Gastrocnemius medialis (tissue), 4 donors: ENCODE measurements at regions not wholly inside any gene's neighbourhood (a gene's known extent, or its start where the extent isn't known, plus 50 kb on each side); places are given as distances from the start of the nearest gene placed in this dataset.
"Not testable (repeated sequence)": the region's sequence is repeated elsewhere in the genome, so short reads cannot be mapped to it uniquely, and the experiment has no call there.

Source experiments
- ATAC-seq, 2 donors: fragments of 150-250 bp; one replicate each; pipeline ENCODE4 v1.9.1; 2016
- DNase-seq, 2 donors: peaks; one replicate each; pipeline ENCODE4 v3.0.0-alpha.2; 2019
- H3K27ac ChIP-seq, 4 donors: fragments of 200-600 bp; sonication (generic); 1 replicate in 1 of 4; 2 replicates in 3 of 4; pipeline ENCODE4 v1.5.1; 2016 to 2018; ENCODE audit warnings: mild to moderate bottlenecking in 2 of 4, moderate library complexity in 1 of 4
- H3K27me3 ChIP-seq, 3 donors: fragments of 200-600 bp; sonication (generic) in 2 of 3; 1 replicate in 1 of 3; 2 replicates in 2 of 3; pipeline versions ENCODE4 v1.5.1 to v1.6.0; 2016 to 2019; ENCODE audit warnings: mild to moderate bottlenecking in 1 of 3, moderate library complexity in 1 of 3
- H3K36me3 ChIP-seq, 2 donors: fragments of 200-600 bp; sonication (generic) in 1 of 2; one replicate each; pipeline ENCODE4 v1.5.1; 2017 to 2018
- H3K4me1 ChIP-seq, 2 donors: fragments of 200-600 bp; sonication (generic) in 1 of 2; one replicate each; pipeline ENCODE4 v1.5.1; 2016 to 2017; ENCODE audit warnings: mild to moderate bottlenecking in 2 of 2
- H3K4me3 ChIP-seq, 4 donors: fragments of 200-600 bp; sonication (generic) in 3 of 4; 1 replicate in 1 of 4; 2 replicates in 3 of 4; pipeline ENCODE4 v1.5.1; 2016 to 2019; ENCODE audit warnings: mild to moderate bottlenecking in 2 of 4
- H3K9me3 ChIP-seq, 3 donors: fragments of 200-600 bp; sonication (generic) in 2 of 3; 1 replicate in 1 of 3; 2 replicates in 2 of 3; pipeline ENCODE4 v1.5.1; 2016 to 2019
- POLR2A ChIP-seq, 2 donors: fragments of 450-650 bp; IDR thresholded peaks; one replicate each; pipeline ENCODE4 v1.6.1; 2017; ENCODE audit warnings: antibody characterized with exemption in 2 of 2, mild to moderate bottlenecking in 2 of 2, moderate library complexity in 2 of 2
- in situ Hi-C, 4 donors: fragments of 200-750 bp; cut with MboI; loops; one replicate each; pipeline versions ENCODE4 v1.15.0 to v1.8.0; 2017; ENCODE audit warnings: low sequenced_read_pairs in 4 of 4
- intact Hi-C: fragments of 100-400 bp; cut with DNase I; formaldehyde crosslinking; loops from one replicate; pipeline ENCODE4 v1.15.1; 2023; ENCODE audit warnings: low total_unique reads
- TF ChIP-seq, protein P1 (sequence below), 5 experiments: fragments of 450-650 bp in 3 of 5; fragments of 200-600 bp in 2 of 5; sonication (generic) in 2 of 5; IDR thresholded peaks in 4 of 5; conservative IDR thresholded peaks in 1 of 5; 1 replicate in 4 of 5; 2 replicates in 1 of 5; pipeline ENCODE4 v1.5.1; 2016 to 2019; ENCODE audit warnings: antibody characterized with exemption in 5 of 5, mild to moderate bottlenecking in 3 of 5, moderate library complexity in 3 of 5

DNA sequence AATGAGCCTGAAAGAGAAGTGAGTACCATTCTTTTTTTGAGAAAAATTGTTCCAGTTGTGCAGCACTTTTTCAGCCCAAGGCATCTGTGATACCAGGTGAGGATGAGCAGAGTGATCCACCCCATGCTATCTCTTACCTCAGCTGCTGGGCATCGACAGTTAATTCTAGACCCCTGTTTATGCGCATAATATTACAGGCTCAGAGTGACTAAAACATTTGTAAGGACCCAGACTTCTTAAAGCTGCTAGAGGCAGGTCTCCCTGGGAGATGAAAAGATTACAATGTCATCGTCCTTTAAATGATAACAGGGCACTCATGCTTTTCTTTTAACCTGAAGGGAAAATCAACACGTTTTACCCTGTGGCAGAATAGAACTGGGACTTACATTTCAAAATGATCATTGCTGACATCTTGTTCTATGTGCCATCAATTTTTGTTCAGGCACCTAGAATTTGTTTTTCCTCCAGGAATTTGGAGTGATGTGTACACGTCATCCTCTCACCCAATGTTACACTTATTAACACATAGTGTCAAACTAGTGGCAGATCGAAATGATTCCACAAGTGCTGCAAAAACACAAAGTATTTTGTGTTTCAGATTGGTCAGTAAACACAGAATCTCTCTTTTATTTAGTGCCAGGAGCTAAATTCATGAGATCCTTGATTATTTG is 684.6 kb downstream of the UTRN start:
- H3K27me3 ChIP-seq = no peaks in the 10 kb centered on the region
- H3K36me3 ChIP-seq = no peaks in the 10 kb centered on the region
- H3K27ac ChIP-seq = no peak overlapping the region
- DNase-seq (no peak), ATAC-seq (no peak)
- no peaks in the 10 kb centered on the region for H3K9me3 ChIP-seq
- intact Hi-C loops = no loop called here
- no peak for TF ChIP-seq POLR2A (IDR thresholded peaks at IDR 0.05)
- TF ChIP-seq, protein P1, sequence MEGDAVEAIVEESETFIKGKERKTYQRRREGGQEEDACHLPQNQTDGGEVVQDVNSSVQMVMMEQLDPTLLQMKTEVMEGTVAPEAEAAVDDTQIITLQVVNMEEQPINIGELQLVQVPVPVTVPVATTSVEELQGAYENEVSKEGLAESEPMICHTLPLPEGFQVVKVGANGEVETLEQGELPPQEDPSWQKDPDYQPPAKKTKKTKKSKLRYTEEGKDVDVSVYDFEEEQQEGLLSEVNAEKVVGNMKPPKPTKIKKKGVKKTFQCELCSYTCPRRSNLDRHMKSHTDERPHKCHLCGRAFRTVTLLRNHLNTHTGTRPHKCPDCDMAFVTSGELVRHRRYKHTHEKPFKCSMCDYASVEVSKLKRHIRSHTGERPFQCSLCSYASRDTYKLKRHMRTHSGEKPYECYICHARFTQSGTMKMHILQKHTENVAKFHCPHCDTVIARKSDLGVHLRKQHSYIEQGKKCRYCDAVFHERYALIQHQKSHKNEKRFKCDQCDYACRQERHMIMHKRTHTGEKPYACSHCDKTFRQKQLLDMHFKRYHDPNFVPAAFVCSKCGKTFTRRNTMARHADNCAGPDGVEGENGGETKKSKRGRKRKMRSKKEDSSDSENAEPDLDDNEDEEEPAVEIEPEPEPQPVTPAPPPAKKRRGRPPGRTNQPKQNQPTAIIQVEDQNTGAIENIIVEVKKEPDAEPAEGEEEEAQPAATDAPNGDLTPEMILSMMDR (IDR thresholded peaks at IDR 0.05 in 4 of 5, conservative IDR thresholded peaks at IDR 0.05 in 1 of 5) = no peak
- no peaks in the 10 kb centered on the region for H3K4me1 ChIP-seq
- in situ Hi-C loops = no loop called here
- H3K4me3 ChIP-seq = no peak overlapping the region

DNA sequence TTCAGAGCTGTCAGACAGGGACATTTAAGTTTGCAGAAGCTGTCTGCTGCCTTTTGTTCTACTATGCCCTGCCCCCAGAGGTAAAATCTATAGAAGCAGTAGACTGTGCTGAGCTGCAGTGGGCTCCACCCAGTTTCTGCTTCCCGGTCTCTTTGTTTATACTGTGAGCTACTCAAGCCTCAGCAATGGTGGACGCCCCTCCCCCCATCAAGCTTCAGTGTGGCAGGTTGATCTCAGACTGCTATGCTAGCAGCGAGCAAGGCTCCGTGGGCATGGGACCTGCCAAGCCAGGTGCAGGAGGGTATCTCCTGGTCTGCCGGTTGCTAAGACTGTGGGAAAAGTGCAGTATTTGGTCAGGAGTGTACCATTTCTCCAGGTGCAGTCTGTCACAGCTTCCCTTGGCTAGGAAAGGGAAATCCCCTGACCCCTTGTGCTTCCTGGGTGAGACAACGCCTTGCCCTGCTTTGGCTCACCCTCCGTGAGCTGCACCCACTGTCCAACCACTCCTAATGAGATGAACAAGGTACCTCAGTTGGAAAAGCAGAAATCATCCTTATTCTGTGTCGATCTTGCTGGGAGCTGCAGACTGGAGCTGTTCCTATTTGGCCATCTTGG is 692.2 kb downstream of the UTRN start:
- intact Hi-C loops = not testable (repeated sequence)

DNA sequence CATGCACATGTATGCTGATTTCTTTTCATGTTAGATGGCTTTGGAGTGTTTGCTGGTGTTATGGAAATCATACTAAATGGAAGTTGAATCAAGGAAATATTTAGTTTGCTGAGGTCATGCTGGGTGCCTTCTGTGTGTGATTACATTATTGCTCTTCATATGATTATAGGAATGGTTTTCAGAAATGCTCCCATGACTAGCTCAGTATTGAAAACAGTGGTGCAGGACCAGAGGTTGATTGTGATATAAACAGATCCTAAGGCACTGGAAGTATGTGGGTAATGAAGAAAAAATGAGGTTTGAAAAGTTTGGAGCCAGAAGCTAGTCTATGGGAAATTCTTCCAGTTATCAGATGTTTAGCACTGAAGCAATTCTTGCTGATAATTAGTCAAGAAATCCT is 693.1 kb downstream of the UTRN start:
- Histone ChIP-seq H3K4me1 (no peaks in the 10 kb centered on the region), H3K27ac (no peak overlapping the region), H3K27me3 (no peaks in the 10 kb centered on the region), H3K4me3 (no peak overlapping the region), H3K9me3 (no peaks in the 10 kb centered on the region), H3K36me3 (no peaks in the 10 kb centered on the region)
- ATAC-seq (no peak), DNase-seq (no peak)
- intact Hi-C loops = no loop called here
- in situ Hi-C loops = no loop called here
- no peak for TF ChIP-seq POLR2A (IDR thresholded peaks at IDR 0.05)
- TF ChIP-seq, protein P1 (IDR thresholded peaks at IDR 0.05 in 4 of 5, conservative IDR thresholded peaks at IDR 0.05 in 1 of 5) = no peak

More for the DNA sequence above, 692.2 kb downstream of the UTRN start:
- ATAC-seq, H3K27ac ChIP-seq, H3K27me3 ChIP-seq, DNase-seq, H3K4me3 ChIP-seq, H3K9me3 ChIP-seq, in situ Hi-C loops, H3K4me1 ChIP-seq, H3K36me3 ChIP-seq: not testable (repeated sequence)

DNA sequence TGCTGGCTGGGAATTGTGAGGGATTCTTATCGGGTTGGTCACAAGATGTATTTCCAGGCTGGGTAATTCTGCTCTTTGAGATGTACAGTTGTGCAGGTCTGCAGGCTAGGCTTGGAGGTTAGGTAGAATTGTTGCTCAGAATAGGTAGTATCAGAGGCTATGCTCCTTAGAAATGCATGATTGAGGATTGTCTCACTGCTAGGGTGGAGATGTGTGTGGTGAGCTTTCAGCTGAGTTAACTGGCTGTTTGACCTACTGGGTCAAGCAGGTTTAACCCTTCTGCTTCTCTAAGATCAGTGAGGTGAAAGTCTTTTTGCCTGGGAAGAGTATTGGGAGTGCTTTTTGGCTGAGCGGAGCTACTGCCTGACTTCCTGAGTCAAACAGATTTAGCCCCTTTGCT is 701.1 kb downstream of the UTRN start:
- intact Hi-C loops = no loop called here
- no peak for DNase-seq

More for the DNA sequence above, 701.1 kb downstream of the UTRN start:
- no peaks in the 10 kb centered on the region for H3K9me3 ChIP-seq
- no peak for ATAC-seq
- H3K27ac ChIP-seq = no peak overlapping the region
- no peaks in the 10 kb centered on the region for H3K36me3 ChIP-seq
- no peak overlapping the region for H3K4me3 ChIP-seq
- no peaks in the 10 kb centered on the region for H3K27me3 ChIP-seq
- in situ Hi-C loops = no loop called here
- no peaks in the 10 kb centered on the region for H3K4me1 ChIP-seq
- TF ChIP-seq POLR2A (IDR thresholded peaks at IDR 0.05) = no peak
- TF ChIP-seq, protein P1 (IDR thresholded peaks at IDR 0.05 in 4 of 5, conservative IDR thresholded peaks at IDR 0.05 in 1 of 5) = no peak
